ENCODE measurements at regions not wholly inside any gene's neighbourhood (a gene's known extent, or its start where the extent isn't known, plus 50 kb on each side); places are given as distances from the start of the nearest gene placed in this dataset.
"Not testable (repeated sequence)": the region's sequence is repeated elsewhere in the genome, so short reads cannot be mapped to it uniquely, and the experiment has no call there.

DNA sequence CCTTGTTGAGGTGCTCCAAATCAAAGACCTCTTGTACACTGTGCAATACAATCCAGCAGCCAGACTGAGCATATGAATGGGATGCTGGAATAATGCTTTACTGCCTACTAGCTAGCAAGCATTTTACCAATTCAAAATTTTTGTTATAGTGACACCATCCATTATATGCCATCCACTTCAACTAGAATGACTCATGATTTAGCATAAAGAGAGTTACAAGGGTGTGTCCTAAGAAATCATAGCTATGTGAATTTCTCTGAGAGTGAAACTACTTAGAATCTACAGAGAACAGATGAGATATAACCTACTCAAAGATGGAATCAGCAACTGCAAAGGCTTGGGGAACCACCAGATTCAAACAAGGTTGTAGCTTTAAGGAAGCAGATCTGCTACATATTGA lies 221.9 kb downstream of the LHFPL1 start:
- ATAC-seq (ENCODE audit: low read depth) = no peak
- Histone ChIP-seq H3K4me1 (ENCODE audit: insufficient read depth, poor library complexity, severe bottlenecking) (no peaks in the 10 kb centered on the region), H3K9me3 (ENCODE audit: severe bottlenecking) (no peaks in the 10 kb centered on the region), H3K27me3 (ENCODE audit: insufficient read depth, poor library complexity, severe bottlenecking) (no peaks in the 10 kb centered on the region), H3K4me3 (ENCODE audit: severe bottlenecking) (no peak overlapping the region), H3K36me3 (ENCODE audit: low read depth) (no peaks in the 10 kb centered on the region), H3K27ac (ENCODE audit: poor library complexity, severe bottlenecking) (no peak overlapping the region)
- TF ChIP-seq, protein P1, sequence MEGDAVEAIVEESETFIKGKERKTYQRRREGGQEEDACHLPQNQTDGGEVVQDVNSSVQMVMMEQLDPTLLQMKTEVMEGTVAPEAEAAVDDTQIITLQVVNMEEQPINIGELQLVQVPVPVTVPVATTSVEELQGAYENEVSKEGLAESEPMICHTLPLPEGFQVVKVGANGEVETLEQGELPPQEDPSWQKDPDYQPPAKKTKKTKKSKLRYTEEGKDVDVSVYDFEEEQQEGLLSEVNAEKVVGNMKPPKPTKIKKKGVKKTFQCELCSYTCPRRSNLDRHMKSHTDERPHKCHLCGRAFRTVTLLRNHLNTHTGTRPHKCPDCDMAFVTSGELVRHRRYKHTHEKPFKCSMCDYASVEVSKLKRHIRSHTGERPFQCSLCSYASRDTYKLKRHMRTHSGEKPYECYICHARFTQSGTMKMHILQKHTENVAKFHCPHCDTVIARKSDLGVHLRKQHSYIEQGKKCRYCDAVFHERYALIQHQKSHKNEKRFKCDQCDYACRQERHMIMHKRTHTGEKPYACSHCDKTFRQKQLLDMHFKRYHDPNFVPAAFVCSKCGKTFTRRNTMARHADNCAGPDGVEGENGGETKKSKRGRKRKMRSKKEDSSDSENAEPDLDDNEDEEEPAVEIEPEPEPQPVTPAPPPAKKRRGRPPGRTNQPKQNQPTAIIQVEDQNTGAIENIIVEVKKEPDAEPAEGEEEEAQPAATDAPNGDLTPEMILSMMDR (IDR thresholded peaks at IDR 0.05; ENCODE audit: poor library complexity, severe bottlenecking) = no peak
- no peak for DNase-seq (ENCODE audit: low spot score)

DNA sequence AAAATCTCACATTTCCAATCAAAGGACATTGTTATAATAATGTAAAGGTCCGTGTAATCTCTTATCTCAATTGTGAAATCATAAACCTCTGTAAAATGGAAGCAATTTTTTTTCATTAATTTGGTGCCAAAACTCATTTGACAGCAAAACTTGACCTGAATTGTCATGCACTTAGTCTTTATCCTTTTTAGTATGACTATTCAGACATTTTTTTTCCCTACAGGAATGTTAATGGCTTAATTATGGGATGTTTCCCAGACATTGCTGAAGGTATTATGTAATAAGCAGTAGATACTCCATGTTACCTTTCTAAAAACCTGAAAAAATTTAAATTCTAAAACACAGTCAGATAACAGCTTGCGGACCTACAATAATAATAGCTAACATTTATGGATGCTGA lies 228.9 kb downstream of the LHFPL1 start:
- TF ChIP-seq, protein P1 (IDR thresholded peaks at IDR 0.05; ENCODE audit: poor library complexity, severe bottlenecking) = no peak
- Histone ChIP-seq H3K36me3 (ENCODE audit: low read depth) (no peaks in the 10 kb centered on the region), H3K27me3 (ENCODE audit: insufficient read depth, poor library complexity, severe bottlenecking) (no peaks in the 10 kb centered on the region), H3K9me3 (ENCODE audit: severe bottlenecking) (no peaks in the 10 kb centered on the region), H3K4me1 (ENCODE audit: insufficient read depth, poor library complexity, severe bottlenecking) (no peaks in the 10 kb centered on the region), H3K27ac (ENCODE audit: poor library complexity, severe bottlenecking) (no peak overlapping the region), H3K4me3 (ENCODE audit: severe bottlenecking) (no peak overlapping the region)
- no peak for DNase-seq (ENCODE audit: low spot score)
- ATAC-seq (ENCODE audit: low read depth) = no peak

DNA sequence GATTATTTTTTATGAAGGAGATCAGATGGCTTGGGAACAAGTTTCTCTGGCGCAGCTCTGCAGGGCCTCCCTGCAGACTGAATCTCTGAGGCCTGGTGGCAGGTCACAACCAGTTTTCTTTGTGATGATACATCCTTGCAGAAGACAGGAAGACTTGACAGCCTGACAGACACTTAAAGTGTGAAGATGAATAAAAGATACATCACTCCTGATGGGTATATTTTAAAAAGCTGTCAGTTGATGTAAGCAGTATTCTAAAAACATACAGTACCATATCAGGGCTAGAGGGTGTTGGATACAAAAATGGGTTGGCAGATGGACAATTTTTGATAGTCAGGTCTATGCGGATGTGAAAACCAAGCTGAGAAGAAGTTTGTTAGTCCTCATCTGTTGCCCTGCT lies 239.5 kb downstream of the LHFPL1 start:
- Histone ChIP-seq H3K9me3 (ENCODE audit: severe bottlenecking) (no peaks in the 10 kb centered on the region), H3K4me1 (ENCODE audit: insufficient read depth, poor library complexity, severe bottlenecking) (no peaks in the 10 kb centered on the region), H3K27me3 (ENCODE audit: insufficient read depth, poor library complexity, severe bottlenecking) (no peaks in the 10 kb centered on the region), H3K36me3 (ENCODE audit: low read depth) (no peaks in the 10 kb centered on the region), H3K27ac (ENCODE audit: poor library complexity, severe bottlenecking) (no peak overlapping the region), H3K4me3 (ENCODE audit: severe bottlenecking) (no peak overlapping the region)
- TF ChIP-seq, protein P1 (IDR thresholded peaks at IDR 0.05; ENCODE audit: poor library complexity, severe bottlenecking) = no peak
- no peak for ATAC-seq (ENCODE audit: low read depth)
- no peak for DNase-seq (ENCODE audit: low spot score)

GRCh38 chrX:112424166-112424565 lies 255.6 kb downstream of the LHFPL1 start:
- H3K27ac ChIP-seq (ENCODE audit: poor library complexity, severe bottlenecking) = no peak overlapping the region
- TF ChIP-seq, protein P1 (IDR thresholded peaks at IDR 0.05; ENCODE audit: poor library complexity, severe bottlenecking) = no peak
- ATAC-seq (ENCODE audit: low read depth) = no peak

GRCh38 chrX:112391313-112391712 lies 288.4 kb downstream of the LHFPL1 start:
- DNase-seq (ENCODE audit: low spot score) (no peak), ATAC-seq (ENCODE audit: low read depth) (no peak)
- no peaks in the 10 kb centered on the region for H3K36me3 ChIP-seq (ENCODE audit: low read depth)
- no peaks in the 10 kb centered on the region for H3K27me3 ChIP-seq (ENCODE audit: insufficient read depth, poor library complexity, severe bottlenecking)
- no peaks in the 10 kb centered on the region for H3K9me3 ChIP-seq (ENCODE audit: severe bottlenecking)
- TF ChIP-seq, protein P1 (IDR thresholded peaks at IDR 0.05; ENCODE audit: poor library complexity, severe bottlenecking) = no peak
- no peaks in the 10 kb centered on the region for H3K4me1 ChIP-seq (ENCODE audit: insufficient read depth, poor library complexity, severe bottlenecking)
- H3K4me3 ChIP-seq (ENCODE audit: severe bottlenecking) = no peak overlapping the region
- H3K27ac ChIP-seq (ENCODE audit: poor library complexity, severe bottlenecking) = no peak overlapping the region

More at GRCh38 chrX:112424166-112424565, 255.6 kb downstream of the LHFPL1 start:
- Histone ChIP-seq H3K36me3 (ENCODE audit: low read depth) (no peaks in the 10 kb centered on the region), H3K4me1 (ENCODE audit: insufficient read depth, poor library complexity, severe bottlenecking) (no peaks in the 10 kb centered on the region), H3K27me3 (ENCODE audit: insufficient read depth, poor library complexity, severe bottlenecking) (no peaks in the 10 kb centered on the region), H3K4me3 (ENCODE audit: severe bottlenecking) (no peak overlapping the region), H3K9me3 (ENCODE audit: severe bottlenecking) (no peaks in the 10 kb centered on the region)
- DNase-seq (ENCODE audit: low spot score) = no peak

GRCh38 chrX:112381649-112382298 lies 298.0 kb downstream of the LHFPL1 start:
- H3K27me3 ChIP-seq (ENCODE audit: insufficient read depth, poor library complexity, severe bottlenecking); H3K9me3 ChIP-seq (ENCODE audit: severe bottlenecking); H3K4me3 ChIP-seq (ENCODE audit: severe bottlenecking); DNase-seq (ENCODE audit: low spot score); H3K4me1 ChIP-seq (ENCODE audit: insufficient read depth, poor library complexity, severe bottlenecking); H3K36me3 ChIP-seq (ENCODE audit: low read depth); ATAC-seq (ENCODE audit: low read depth); H3K27ac ChIP-seq (ENCODE audit: poor library complexity, severe bottlenecking): not testable (repeated sequence)
